ENCODE measurements at regions not wholly inside any gene's neighbourhood (a gene's known extent, or its start where the extent isn't known, plus 50 kb on each side); places are given as distances from the start of the nearest gene placed in this dataset.

DNA sequence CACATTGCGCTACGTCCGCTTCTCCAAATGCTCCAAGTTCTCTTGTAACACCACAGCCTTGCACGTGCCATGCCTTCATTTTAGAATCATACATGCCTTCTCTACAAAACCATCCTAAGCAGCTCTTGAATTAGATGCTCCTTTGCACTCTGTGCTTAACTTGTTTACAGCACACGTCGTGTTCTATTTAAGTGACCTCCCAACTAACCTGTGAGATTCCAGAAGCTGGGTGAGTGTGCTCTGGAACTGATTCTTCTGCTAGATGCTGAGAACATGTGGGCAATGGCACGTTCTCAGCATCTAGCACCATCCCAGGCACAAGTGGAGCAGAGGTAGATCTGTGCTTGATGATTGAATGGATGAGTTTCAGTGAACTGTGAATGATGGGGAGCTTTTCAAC is 100.0 kb upstream of the NEDD9 start:
- no peak for DNase-seq (ENCODE audit: low read depth in 3 of 3, low spot score in 2 of 3)

DNA sequence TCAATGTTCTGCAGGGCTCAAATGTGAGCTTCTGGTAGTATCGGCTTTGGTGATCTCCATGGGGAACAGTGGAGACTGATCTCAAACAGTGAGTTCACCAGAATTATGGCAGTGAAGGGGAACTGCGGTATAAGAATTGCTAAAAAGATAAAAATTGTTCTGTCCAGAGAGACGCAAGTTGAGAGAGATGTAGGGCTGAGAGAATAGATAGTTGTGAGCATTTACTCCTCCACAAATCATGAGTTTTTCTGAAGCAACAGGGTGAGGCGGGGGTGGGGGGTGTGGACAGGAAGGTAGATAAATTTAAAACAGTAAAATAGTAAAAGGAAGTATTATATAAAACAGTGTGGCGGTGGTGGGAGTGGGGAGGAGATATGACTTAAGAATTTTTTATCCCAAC is 98.6 kb upstream of the NEDD9 start:
- DNase-seq (ENCODE audit: low read depth in 3 of 3, low spot score in 2 of 3): no peak

DNA sequence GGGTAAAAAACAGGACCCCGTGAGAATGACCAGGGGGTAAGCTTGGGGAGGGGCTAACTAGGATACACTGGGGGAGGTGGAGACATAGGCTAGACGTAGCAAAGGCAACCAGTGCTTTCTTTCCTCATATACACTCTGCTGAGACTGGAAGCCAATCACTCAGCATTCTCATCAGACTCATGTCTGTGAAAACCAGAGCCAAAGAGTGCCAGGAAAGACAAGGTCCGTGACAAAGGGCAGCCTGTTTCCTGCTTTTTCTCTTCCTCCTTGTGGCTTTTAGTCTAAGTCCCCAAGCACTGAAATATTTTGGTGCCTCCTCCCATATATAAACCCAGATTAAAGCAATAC is 97.9 kb upstream of the NEDD9 start:
- no peak for DNase-seq (ENCODE audit: low read depth in 3 of 3, low spot score in 2 of 3)

DNA sequence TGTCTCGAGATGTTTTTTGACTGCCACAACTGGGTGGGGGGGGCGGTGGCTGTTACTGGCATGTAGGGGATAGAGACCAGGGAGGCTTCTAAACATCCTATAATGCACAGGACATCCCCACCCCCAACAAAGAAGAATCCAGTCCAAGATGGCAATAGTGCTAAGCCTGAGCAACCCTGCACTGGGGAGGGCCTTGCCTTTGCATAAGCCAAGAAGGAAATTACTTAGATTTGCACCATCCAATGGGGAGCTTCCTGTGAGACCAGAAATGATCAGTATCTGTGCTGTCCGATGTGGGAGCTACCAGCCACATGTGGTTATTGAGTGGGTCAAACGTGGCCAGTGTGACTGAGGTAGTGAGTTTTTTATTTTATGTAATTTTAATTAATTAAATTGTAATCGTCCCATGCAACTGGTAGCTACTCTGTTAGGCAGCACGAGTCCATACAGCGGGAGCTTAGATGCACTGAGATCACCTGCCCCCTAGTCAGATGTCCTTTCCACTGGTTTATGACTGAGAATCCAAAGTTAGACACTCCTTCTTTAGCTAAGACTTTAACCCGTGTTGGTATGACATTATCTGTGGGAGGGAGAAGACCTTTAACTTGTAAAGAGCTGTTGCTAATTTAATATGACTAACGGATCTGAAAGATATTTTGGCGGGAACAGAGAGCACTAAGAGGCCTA is 97.4 kb upstream of the NEDD9 start:
- DNase-seq (ENCODE audit: low read depth in 3 of 3, low spot score in 2 of 3): no peak

DNA sequence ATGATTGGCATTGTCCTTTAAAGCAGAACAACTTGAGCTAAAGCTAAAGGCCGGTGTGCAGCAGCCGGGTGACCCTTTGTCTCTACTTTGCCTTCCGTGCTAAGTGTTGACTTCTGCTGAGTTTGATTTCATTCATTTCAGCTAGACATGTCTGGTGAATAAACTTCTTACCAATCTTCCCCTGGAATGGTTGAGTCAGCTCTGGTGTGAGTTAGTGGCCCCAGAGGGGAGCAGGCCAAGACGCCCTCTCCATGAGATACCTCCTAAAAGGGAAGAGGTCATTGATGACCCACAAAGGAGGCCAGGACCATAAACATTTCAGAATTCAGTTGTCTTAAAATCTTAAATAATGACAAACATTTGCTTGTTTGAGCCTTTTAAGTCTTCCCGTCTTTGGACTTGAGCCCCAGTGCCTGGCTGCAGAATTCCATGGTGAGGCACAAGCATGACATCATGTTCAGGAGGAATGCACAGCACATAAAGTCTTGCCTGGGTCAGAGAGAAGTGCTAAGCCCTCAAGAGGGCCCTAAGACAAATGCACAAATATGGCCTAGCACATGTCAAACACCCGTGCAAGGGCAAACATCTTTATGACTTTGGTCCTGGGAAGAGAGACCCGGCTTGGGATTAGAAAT is 96.3 kb upstream of the NEDD9 start:
- DNase-seq (ENCODE audit: low read depth in 3 of 3, low spot score in 2 of 3): no peak

DNA sequence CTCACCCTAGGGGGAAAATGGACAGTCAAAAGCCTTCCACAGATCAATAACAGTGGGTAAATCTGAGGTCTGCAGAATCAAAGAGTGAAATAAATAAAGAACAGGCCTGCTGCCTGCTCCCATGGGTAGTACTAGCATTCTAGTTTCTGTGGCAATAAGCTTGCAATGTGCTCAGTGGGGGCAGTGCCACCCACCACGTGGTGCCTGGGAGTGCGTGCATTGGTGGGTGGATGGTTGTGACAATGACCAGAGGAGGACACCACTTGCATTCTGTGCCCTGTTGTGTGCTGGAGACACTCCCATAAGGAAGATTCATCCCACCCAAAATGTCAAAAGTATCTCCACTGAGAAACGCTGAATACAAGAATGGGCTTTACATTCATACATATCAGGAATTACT is 95.5 kb upstream of the NEDD9 start:
- no peak for DNase-seq (ENCODE audit: low read depth in 3 of 3, low spot score in 2 of 3)

DNA sequence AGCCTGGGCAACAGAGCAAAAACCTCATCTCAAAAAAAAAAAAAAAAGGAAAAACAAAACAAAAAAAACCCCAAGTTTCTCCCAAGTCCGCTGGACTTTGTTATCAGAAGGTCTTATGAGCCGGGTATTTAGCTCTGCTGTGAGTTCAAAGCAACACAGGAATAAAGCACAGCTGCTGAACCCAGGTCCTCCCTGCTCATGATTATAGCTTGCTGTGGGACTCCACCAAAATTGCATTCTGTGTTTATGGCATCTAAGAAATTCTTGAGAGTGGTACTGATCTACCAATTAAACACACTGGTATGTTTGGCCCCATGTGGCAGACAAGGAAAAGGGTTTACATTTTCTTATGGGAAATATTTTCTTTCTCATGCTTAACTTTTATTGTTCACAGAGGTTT is 93.6 kb upstream of the NEDD9 start:
- no peak for DNase-seq (ENCODE audit: low read depth in 3 of 3, low spot score in 2 of 3)

DNA sequence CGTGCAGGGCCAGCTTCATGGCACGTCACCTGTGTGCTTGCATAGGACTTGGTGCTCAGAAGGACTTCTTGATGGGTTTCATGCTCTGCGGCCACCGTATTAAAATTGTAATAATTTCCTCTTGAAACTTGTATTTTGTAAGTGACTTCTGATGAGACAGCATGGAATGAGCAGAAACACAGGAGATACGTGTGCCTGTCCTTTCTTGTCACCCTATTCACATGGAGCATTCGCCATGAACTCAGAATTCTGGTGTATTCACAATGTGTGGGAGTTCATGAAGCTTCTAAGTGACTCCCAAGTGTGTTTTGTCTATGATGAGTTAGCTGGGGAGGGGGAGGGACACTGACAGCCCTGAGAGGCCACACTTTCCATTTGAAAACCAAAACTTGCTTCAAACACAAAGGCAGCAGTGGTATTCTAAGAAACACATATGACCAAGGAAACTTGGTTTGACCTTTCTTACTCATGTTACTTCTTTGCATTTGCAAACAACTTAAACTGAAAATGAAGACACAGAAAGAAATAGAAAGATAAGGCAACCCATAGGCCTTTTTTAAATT is 92.1 kb upstream of the NEDD9 start:
- no peak for DNase-seq (ENCODE audit: low read depth in 3 of 3, low spot score in 2 of 3)

DNA sequence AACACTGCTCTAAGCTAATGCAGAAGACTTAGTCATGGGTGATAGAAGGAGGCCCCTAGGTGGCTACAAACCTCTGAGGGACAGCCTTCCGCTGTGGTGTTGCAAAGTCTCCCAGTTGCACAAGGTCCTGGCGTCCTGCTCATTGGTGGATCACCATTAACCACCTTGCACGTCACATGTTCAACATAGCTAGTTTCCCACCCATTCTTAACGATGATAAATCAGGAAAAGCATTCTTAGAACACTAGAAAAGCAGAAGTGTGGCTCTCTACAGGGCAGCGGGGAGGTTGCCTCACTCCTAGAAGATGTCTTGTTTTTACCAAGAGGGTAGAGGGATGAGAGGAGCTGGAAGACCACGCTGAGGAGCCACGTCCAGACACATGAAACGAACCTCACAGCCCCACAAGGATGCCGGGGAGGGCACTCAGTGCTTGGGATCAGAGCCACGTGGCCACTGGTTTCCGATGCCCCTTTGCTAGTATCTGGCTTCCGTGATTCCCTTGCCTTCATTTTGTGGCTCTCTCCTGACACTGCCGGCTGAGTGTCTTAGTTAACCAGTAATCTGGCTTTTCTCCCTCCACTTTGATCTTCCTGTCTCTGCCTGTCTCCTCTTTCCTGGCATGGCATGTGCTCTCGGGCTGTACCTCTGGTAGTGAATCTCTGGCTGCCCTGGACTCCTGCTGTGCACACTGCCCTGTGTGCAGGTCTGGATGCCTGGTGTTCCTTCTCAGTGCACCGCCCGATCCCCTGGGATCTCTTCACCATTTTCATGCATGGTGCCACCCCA is 91.4 kb upstream of the NEDD9 start:
- no peak for DNase-seq (ENCODE audit: low read depth in 3 of 3, low spot score in 2 of 3)

DNA sequence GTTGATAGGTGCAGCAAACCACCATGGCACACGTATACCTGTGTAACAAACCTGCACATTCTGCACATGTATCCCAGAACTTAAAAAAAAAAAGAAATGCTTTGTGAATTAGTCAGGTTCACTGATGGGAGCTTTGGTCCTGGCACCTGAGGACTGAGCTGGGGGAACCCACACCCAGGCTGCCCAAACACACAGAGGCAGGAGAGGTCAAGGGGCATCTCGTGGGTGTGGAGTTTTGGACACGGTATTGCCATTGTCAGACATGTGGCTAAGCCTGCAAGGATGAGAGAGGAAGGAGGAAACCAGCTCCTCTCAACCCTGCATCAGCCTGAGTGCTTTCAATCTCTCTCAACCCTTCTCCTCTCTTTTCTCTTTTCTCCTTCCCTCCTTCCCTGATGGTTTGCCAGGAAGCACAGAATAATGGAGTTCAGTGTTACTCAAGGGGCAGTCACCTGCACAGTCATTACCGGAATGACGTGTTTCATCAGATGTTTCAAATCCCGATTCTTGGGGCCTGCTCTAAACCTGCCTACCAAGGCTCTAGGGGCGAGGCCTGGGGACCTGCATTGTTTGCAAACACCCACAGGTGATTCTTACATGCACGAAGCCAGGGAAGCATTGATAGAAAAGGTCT is 89.9 kb upstream of the NEDD9 start:
- DNase-seq (ENCODE audit: low read depth in 3 of 3, low spot score in 2 of 3): no peak

DNA sequence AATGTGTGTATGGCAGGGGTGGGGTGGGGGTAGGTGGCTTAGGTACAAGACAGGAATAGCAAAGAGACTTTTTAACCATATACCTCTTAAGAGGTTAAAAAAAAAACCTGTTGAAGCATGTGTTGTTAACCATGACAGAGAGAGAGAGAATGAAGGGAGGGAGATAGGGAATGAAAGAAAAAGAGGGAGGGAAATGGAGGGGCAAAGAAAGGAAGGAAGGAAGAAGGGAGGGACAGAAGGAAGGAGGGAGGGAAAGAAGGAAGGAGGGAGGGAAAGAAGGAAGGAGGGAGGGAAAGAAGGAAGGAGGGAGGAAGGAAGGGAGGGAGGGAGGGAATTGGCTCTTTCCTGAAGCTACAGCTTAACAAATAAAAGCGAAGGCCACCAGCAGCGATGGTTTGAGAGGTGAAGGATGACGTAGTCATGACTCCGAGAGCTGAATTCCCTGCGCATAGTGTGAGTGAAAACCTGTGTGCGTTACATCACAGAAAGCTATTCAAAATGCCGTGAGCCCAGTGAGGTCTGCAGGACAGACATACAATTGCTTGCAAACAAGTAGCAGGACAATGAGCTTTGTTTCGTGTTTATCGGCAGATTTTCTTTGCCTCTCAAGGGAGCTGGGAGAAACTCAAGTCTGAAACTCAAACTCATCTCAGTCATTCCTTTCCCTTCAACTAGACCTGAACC is 88.6 kb upstream of the NEDD9 start:
- no peak for DNase-seq (ENCODE audit: low read depth in 3 of 3, low spot score in 2 of 3)

DNA sequence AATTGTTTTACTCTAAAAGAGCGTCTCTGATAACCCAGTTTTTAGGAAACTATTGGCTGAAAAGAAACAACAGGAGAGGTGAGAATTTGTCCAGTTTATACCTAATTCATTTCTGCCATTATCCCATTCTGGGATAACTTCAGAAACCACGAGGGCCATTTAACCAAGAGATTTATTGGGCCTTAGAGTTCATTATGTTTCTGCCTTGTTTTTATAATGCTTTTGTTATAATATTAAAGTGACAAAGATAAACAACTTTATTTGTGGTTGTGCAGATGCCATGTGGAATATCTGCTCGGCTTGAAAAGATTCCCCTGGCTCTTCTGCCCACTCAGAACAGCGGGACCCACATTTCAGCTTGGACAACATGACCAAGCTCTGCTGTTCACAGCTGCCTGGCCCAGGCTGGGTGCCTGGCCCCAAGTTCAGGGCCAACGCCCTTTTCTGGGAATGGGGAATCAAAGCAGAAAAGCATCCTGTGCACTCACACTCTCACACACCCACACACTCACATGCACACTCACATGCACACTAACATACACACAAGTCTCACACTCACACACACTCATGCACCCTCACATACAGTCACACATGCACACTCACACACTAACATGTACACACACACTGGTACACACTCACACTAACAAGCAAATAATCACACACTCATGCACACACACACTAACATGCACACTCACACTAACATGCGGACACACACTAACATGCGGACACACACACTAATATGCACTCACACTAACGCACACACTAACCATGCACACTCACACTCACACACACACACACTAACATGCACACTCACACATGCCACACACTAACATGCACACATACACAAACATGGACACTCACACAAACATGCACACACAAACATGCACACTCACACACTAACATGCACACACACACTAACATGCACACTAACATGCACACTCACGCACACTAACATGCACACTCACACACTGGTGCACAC is 86.7 kb upstream of the NEDD9 start:
- DNase-seq (ENCODE audit: low read depth in 3 of 3, low spot score in 2 of 3): no peak

DNA sequence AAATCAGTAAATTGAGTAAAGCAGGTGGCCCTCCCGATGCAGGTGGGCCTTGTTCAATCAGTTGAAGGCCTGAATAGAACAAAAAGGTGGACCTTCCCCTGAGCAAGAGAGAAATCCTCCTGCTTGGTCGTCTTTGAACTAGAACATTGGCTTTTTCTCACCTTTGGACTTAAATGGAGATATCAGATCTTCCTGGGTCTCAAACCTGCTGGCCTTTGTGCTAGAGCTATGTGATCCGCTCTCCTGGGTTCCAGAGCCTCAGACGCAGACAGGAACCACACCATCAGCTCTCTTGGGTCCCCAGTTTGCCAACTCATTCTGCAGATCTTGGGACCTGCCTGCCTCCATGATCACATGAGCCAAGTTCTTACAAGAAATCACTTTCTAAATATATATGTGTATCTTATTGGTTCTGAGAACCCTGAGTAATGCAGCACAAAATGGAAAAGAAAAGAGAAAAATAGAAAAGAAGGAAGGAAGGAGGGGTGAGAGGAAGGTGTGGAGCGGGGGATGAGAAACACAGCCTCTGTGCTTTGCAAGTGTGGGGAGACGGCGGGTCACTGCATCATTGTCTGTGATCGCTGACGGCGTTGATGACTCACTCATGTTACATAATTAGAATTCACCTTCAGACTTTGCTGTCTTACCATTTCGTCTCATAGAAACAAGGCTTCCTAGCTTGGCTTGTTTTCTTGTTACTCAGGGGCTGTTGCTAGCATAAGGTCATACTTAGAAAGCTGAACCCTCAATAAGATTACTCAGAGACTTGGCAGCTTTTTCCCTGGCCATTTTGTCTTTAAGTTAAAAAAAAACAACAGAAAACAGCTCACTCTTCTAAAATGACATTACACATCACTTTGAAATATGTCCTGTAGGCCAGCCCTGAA is 85.7 kb upstream of the NEDD9 start:
- DNase-seq (ENCODE audit: low read depth in 3 of 3, low spot score in 2 of 3): peak in 1 of 3 donors; percentile 42

DNA sequence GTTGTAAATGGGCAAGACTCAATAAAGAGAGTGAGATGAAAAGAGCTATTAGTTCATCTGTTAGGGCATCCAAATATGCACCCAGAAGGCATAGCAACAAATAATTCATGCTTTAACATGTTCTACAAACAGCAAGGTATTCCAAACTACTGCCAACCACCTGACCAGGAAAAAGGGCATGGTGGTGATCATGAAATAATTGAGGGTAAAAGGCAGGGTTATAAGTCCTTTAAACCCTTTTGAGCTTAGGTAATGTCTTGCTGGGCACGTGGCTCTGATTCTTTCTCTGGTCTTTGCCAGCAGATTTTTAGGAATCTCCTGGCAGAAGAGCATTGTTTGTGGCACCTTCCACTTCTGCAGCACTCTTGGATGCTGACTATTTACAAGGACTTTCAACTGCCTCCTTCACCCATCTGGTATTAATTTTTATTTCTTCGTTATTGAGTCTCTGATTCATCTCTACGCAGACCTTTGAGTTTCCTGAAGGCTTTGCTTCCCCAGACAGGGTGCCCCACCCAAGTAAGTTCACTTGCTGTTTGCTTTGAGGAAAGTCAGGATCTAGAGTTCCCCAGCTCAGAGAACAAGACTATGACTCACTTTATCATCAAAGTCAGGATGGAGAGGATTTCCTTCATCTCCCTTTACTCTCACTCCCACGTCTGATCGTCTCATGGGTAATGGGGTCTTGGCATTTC is 83.4 kb upstream of the NEDD9 start:
- DNase-seq (ENCODE audit: low read depth in 3 of 3, low spot score in 2 of 3): no peak

DNA sequence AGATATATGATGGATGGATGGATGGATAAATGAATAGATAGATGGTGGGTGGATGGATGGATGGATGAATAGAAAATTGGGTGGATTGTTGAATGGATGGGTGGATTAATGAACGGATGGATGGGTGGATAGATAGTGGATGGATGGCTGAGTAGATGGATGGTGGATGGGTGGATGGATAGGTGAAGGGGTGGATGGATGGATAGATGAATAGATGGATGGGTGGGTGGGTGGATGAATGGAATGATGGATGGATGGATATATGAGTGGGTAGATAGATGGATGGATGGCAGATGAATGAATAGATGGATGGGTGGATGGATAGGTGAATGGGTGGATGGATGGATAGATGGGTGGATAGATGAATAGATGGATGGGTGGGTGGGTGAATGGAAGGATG is 80.7 kb upstream of the NEDD9 start:
- DNase-seq (ENCODE audit: low read depth in 3 of 3, low spot score in 2 of 3): no peak

DNA sequence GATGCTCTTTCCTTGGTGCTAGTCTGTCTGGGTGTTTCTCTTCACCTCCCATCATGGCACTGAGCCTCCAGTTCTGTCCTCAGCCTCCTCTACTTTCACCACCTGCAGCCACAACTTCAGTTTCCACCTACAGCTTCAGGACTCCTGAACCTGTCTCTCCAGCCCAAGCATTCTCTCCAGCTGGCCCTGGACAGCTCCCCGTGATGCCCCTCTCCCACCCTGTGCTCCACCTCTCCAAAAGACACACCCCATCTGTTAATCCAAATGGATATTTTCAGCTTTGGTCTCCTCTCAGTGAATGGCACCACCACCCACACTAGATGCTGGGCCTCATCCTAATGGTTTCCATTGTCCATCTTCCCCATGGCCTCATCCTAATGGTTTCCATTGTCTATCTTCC is 79.5 kb upstream of the NEDD9 start:
- no peak for DNase-seq (ENCODE audit: low read depth in 3 of 3, low spot score in 2 of 3)

DNA sequence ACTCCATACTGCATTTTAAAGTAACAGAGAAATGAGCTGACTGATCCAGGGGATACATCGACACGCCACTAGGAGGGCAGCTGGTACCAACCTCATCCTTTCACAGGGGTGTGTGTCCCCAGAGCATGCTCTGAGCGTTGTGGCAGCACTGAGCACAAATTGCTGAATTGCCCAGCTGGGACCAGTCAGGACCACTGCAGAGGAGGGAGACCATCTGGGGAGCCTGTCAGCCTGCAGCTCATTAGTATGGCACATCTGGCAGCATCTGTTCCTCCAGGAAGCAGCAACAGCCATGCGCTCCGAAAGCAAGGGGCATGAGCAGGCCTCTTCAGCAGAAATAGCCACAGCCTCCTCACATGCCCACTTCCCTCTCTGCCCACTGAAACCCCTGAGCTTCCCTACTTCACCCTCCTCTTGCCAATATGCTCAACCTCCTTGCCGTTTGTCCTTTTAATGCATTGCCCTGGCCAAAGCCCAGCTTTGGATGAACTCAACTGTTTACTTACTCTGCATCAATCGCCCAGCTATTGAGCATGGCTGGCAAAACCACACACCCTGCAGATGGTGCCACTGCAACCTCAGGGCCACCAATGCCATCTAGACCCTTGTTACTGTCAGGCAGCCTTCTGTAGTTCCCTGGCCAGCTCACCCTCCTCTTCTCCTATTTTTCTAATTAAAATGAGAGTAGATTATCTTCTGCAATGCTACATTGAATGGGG is 77.6 kb upstream of the NEDD9 start:
- no peak for DNase-seq (ENCODE audit: low read depth in 3 of 3, low spot score in 2 of 3)
